ENCODE measurements at regions not wholly inside any gene's neighbourhood (a gene's known extent, or its start where the extent isn't known, plus 50 kb on each side); places are given as distances from the start of the nearest gene placed in this dataset.

- no peak overlapping the region for H3K4me3 ChIP-seq (replicated peaks in 1 of 4; ENCODE audit: control extremely low read depth in 1 of 4, insufficient read depth in 1 of 4, low read depth in 3 of 4, low read length in 4 of 4)
- no peak overlapping the region for H2AFZ ChIP-seq (ENCODE audit: low read length)
- H4K20me1 ChIP-seq (ENCODE audit: control insufficient read depth, extremely low read depth, insufficient read depth, low read length) = no peaks in the 10 kb centered on the region
- no peaks in the 10 kb centered on the region for H3K36me3 ChIP-seq (ENCODE audit: control insufficient read depth, insufficient read depth, low read length)
- no peak overlapping the region for H3K4me2 ChIP-seq (ENCODE audit: extremely low read depth, insufficient read depth, low read length)
- no peaks in the 10 kb centered on the region for H3K4me1 ChIP-seq (ENCODE audit: control insufficient read depth, extremely low read depth, insufficient read depth, low read length)
- H3K9me3 ChIP-seq (ENCODE audit: control insufficient read depth, insufficient read depth, low read depth, low read length) = no peaks in the 10 kb centered on the region
- H3K79me2 ChIP-seq (ENCODE audit: control insufficient read depth, insufficient read depth, low read length) = no peaks in the 10 kb centered on the region
- no peak overlapping the region for H3K27ac ChIP-seq (ENCODE audit: insufficient read depth, low read length)
- DNase-seq (ENCODE audit: low read depth in 2 of 2) = no peak
- H3K27me3 ChIP-seq (ENCODE audit: control insufficient read depth, insufficient read depth, low read length) = no peaks in the 10 kb centered on the region
- TF ChIP-seq EZH2 (IDR thresholded peaks at IDR 0.05; ENCODE audit: low read length, missing control alignments) (no peak), CTCF (conservative IDR thresholded peaks at IDR 0.05 in 1 of 2, IDR thresholded peaks at IDR 0.05 in 1 of 2; ENCODE audit: low read depth in 1 of 2, low read length in 2 of 2) (no peak)
- H3K9ac ChIP-seq (ENCODE audit: insufficient read depth, low read length) = no peak overlapping the region
These were observed 1075.0 kb downstream of the GRM8 start for GRCh38 chr7:126177782-126178181.

- Histone ChIP-seq H3K27ac (ENCODE audit: insufficient read depth, low read length) (no peak overlapping the region), H3K4me1 (ENCODE audit: control insufficient read depth, extremely low read depth, insufficient read depth, low read length) (no peaks in the 10 kb centered on the region), H3K79me2 (ENCODE audit: control insufficient read depth, insufficient read depth, low read length) (no peaks in the 10 kb centered on the region), H4K20me1 (ENCODE audit: control insufficient read depth, extremely low read depth, insufficient read depth, low read length) (no peaks in the 10 kb centered on the region), H3K27me3 (ENCODE audit: control insufficient read depth, insufficient read depth, low read length) (no peaks in the 10 kb centered on the region), H3K4me3 (replicated peaks in 1 of 4; ENCODE audit: control extremely low read depth in 1 of 4, insufficient read depth in 1 of 4, low read depth in 3 of 4, low read length in 4 of 4) (no peak overlapping the region), H3K9ac (ENCODE audit: insufficient read depth, low read length) (no peak overlapping the region), H3K9me3 (ENCODE audit: control insufficient read depth, insufficient read depth, low read depth, low read length) (no peaks in the 10 kb centered on the region), H2AFZ (ENCODE audit: low read length) (no peak overlapping the region), H3K4me2 (ENCODE audit: extremely low read depth, insufficient read depth, low read length) (no peak overlapping the region), H3K36me3 (ENCODE audit: control insufficient read depth, insufficient read depth, low read length) (no peaks in the 10 kb centered on the region)
- no peak for TF ChIP-seq EZH2 (IDR thresholded peaks at IDR 0.05; ENCODE audit: low read length, missing control alignments)
- no peak for TF ChIP-seq CTCF (conservative IDR thresholded peaks at IDR 0.05 in 1 of 2, IDR thresholded peaks at IDR 0.05 in 1 of 2; ENCODE audit: low read depth in 1 of 2, low read length in 2 of 2)
- no peak for DNase-seq (ENCODE audit: low read depth in 2 of 2)
These were observed 1086.1 kb downstream of the GRM8 start for GRCh38 chr7:126166645-126167044.

- H3K36me3 ChIP-seq (ENCODE audit: control insufficient read depth, insufficient read depth, low read length) = no peaks in the 10 kb centered on the region
- no peak overlapping the region for H3K9ac ChIP-seq (ENCODE audit: insufficient read depth, low read length)
- no peaks in the 10 kb centered on the region for H3K9me3 ChIP-seq (ENCODE audit: control insufficient read depth, insufficient read depth, low read depth, low read length)
- H2AFZ ChIP-seq (ENCODE audit: low read length) = no peak overlapping the region
- H4K20me1 ChIP-seq (ENCODE audit: control insufficient read depth, extremely low read depth, insufficient read depth, low read length) = no peaks in the 10 kb centered on the region
- no peaks in the 10 kb centered on the region for H3K4me1 ChIP-seq (ENCODE audit: control insufficient read depth, extremely low read depth, insufficient read depth, low read length)
- no peaks in the 10 kb centered on the region for H3K27me3 ChIP-seq (ENCODE audit: control insufficient read depth, insufficient read depth, low read length)
- no peak for TF ChIP-seq EZH2 (IDR thresholded peaks at IDR 0.05; ENCODE audit: low read length, missing control alignments)
- TF ChIP-seq CTCF (conservative IDR thresholded peaks at IDR 0.05 in 1 of 2, IDR thresholded peaks at IDR 0.05 in 1 of 2; ENCODE audit: low read depth in 1 of 2, low read length in 2 of 2) = no peak
- DNase-seq (ENCODE audit: low read depth in 2 of 2) = no peak
- no peak overlapping the region for H3K4me3 ChIP-seq (replicated peaks in 1 of 4; ENCODE audit: control extremely low read depth in 1 of 4, insufficient read depth in 1 of 4, low read depth in 3 of 4, low read length in 4 of 4)
- no peak overlapping the region for H3K27ac ChIP-seq (ENCODE audit: insufficient read depth, low read length)
- no peak overlapping the region for H3K4me2 ChIP-seq (ENCODE audit: extremely low read depth, insufficient read depth, low read length)
- no peaks in the 10 kb centered on the region for H3K79me2 ChIP-seq (ENCODE audit: control insufficient read depth, insufficient read depth, low read length)
These were observed 1089.1 kb downstream of the GRM8 start for GRCh38 chr7:126163647-126164046.

Data from fibroblast of lung (primary cell).